CD14-positive monocyte (primary cell): ENCODE measurements at regions not wholly inside any gene's neighbourhood (a gene's known extent, or its start where the extent isn't known, plus 50 kb on each side); places are given as distances from the start of the nearest gene placed in this dataset.

Experiments
- DNase-seq, 3 donors: peaks; one replicate each; pipeline ENCODE4 v3.0.0-alpha.2; 2011 to 2022
- H2AFZ ChIP-seq: 2 replicates; pipeline ENCODE4 v1.6.0; 2012; ENCODE audit warnings: mild to moderate bottlenecking, low read depth, low read length, inconsistent platforms; ENCODE audit not compliant: insufficient read depth, poor library complexity, severe bottlenecking
- H3K27ac ChIP-seq, 2 donors: 1 replicate in 1 of 2; 2 replicates in 1 of 2; pipeline ENCODE4 v1.5.1; 2012 to 2013; ENCODE audit warnings: low read length in 2 of 2, control low read depth in 1 of 2, inconsistent platforms in 1 of 2, low read depth in 1 of 2, mild to moderate bottlenecking in 1 of 2
- H3K27me3 ChIP-seq, 2 donors: one replicate each; pipeline versions ENCODE4 v1.6.0 to v1.6.1; 2011 to 2013; ENCODE audit warnings: low read length in 2 of 2; ENCODE audit not compliant: control insufficient read depth in 2 of 2, insufficient read depth in 2 of 2
- H3K36me3 ChIP-seq, 2 donors: replicated peaks in 1 of 2; 1 replicate in 1 of 2; 2 replicates in 1 of 2; pipeline versions ENCODE4 v1.5.1 to v1.6.1; 2012 to 2013; ENCODE audit warnings: low read length in 2 of 2, control low read depth in 1 of 2, inconsistent platforms in 1 of 2, mild to moderate bottlenecking in 1 of 2; ENCODE audit not compliant: insufficient read depth in 2 of 2, control insufficient read depth in 1 of 2
- H3K4me1 ChIP-seq, 2 donors: 1 replicate in 1 of 2; 2 replicates in 1 of 2; pipeline versions ENCODE4 v1.5.1 to v1.6.1; 2012 to 2013; ENCODE audit warnings: low read length in 2 of 2, control low read depth in 1 of 2, inconsistent platforms in 1 of 2, mild to moderate bottlenecking in 1 of 2, moderate library complexity in 1 of 2; ENCODE audit not compliant: insufficient read depth in 2 of 2, control insufficient read depth in 1 of 2
- H3K4me2 ChIP-seq: replicated peaks from 2 replicates; pipeline ENCODE3; 2012; ENCODE audit warnings: low read length, moderate library complexity, mild to moderate bottlenecking; ENCODE audit not compliant: poor library complexity, severe bottlenecking; ENCODE audit errors: extremely low read depth
- H3K4me3 ChIP-seq, 3 experiments: fragments of 200-600 bp in 1 of 3; sonication (generic) in 1 of 3; replicated peaks in 1 of 3; 1 replicate in 2 of 3; 2 replicates in 1 of 3; pipeline ENCODE4 v1.5.1; 2011 to 2013; ENCODE audit warnings: low read length in 3 of 3, mild to moderate bottlenecking in 3 of 3, control low read depth in 2 of 3, low read depth in 2 of 3, inconsistent platforms in 1 of 3, moderate library complexity in 1 of 3
- H3K79me2 ChIP-seq: 2 replicates; pipeline ENCODE4 v1.6.0; 2012; ENCODE audit warnings: mild to moderate bottlenecking, control low read depth, inconsistent platforms, low read length, moderate library complexity; ENCODE audit not compliant: insufficient read depth
- H3K9ac ChIP-seq: 2 replicates; pipeline ENCODE4 v1.6.0; 2017; ENCODE audit warnings: low read length, mild to moderate bottlenecking; ENCODE audit not compliant: insufficient read depth, poor library complexity, severe bottlenecking
- H3K9me3 ChIP-seq, 2 donors: replicated peaks in 1 of 2; 1 replicate in 1 of 2; 2 replicates in 1 of 2; pipeline versions ENCODE4 v1.5.1 to v1.6.1; 2012 to 2013; ENCODE audit warnings: low read length in 2 of 2, control low read depth in 1 of 2; ENCODE audit not compliant: control insufficient read depth in 1 of 2, insufficient read depth in 1 of 2
- H4K20me1 ChIP-seq: 2 replicates; pipeline ENCODE4 v1.6.0; 2012; ENCODE audit warnings: mild to moderate bottlenecking, low read length, control low read depth, moderate library complexity; ENCODE audit not compliant: insufficient read depth
- H3K27ac Mint-ChIP-seq, 7 donors: one replicate each; pipeline ENCODE4 v1.8.0; 2020; ENCODE audit warnings: mild to moderate bottlenecking in 7 of 7, mixed read lengths in 7 of 7, moderate library complexity in 6 of 7, inconsistent platforms in 2 of 7
- H3K27me3 Mint-ChIP-seq, 3 donors: one replicate each; pipeline ENCODE4 v1.8.0; 2021 to 2022; ENCODE audit warnings: low read depth in 3 of 3, mild to moderate bottlenecking in 3 of 3, mixed read lengths in 3 of 3, moderate library complexity in 3 of 3, inconsistent platforms in 1 of 3
- H3K36me3 Mint-ChIP-seq, 2 donors: one replicate each; pipeline ENCODE4 v1.8.0; 2020; ENCODE audit warnings: mixed read lengths in 2 of 2, inconsistent platforms in 1 of 2, mild to moderate bottlenecking in 1 of 2
- H3K4me1 Mint-ChIP-seq: one replicate; pipeline ENCODE4 v1.8.0; 2020; ENCODE audit warnings: mild to moderate bottlenecking, mixed read lengths
- H3K4me3 Mint-ChIP-seq, 2 donors: one replicate each; pipeline ENCODE4 v1.8.0; 2020; ENCODE audit warnings: mild to moderate bottlenecking in 2 of 2, mixed read lengths in 2 of 2, moderate library complexity in 1 of 2
- H3K9me3 Mint-ChIP-seq, 7 donors: one replicate each; pipeline ENCODE4 v1.8.0; 2020 to 2022; ENCODE audit warnings: mixed read lengths in 7 of 7, mild to moderate bottlenecking in 6 of 7, moderate library complexity in 6 of 7, inconsistent platforms in 2 of 7
- CTCF ChIP-seq: fragments of 200-600 bp; IDR thresholded peaks from one replicate; pipeline ENCODE4 v1.8.0; 2022; ENCODE audit warnings: antibody characterized with exemption, mild to moderate bottlenecking
- WGBS: methylation state at CpG from one replicate; pipeline ENCODE4 v1.1.5; 2013; ENCODE audit warnings: missing lambda C conversion rate; ENCODE audit not compliant: insufficient coverage; 5-methylcytosine and 5-hydroxymethylcytosine counted together
- intact Hi-C, 2 donors: fragments of 100-400 bp; cut with micrococcal nuclease; formaldehyde crosslinking; loops; one replicate each; pipeline versions ENCODE4 v1.15.0 to v1.15.1; 2023

GRCh38 chr9:10910779-10911178 lies 298.0 kb upstream of the PTPRD start:
- TF ChIP-seq CTCF: no peak
- no peaks in the 10 kb centered on the region for H3K4me1 ChIP-seq
- no peak overlapping the region for H3K4me2 ChIP-seq
- no peaks in the 10 kb centered on the region for H4K20me1 ChIP-seq
- H3K27ac ChIP-seq: no peak overlapping the region
- no peak overlapping the region for H3K4me3 ChIP-seq
- no peak overlapping the region for H2AFZ ChIP-seq
- DNase-seq: no peak
- H3K9ac ChIP-seq: no peak overlapping the region
- peaks cover 4 to 21% of the 10 kb centered on the region in 2 donors for H3K9me3 ChIP-seq
- H3K36me3 ChIP-seq: no peaks in the 10 kb centered on the region
- no peaks in the 10 kb centered on the region for H3K79me2 ChIP-seq
- no peaks in the 10 kb centered on the region for H3K27me3 Mint-ChIP-seq
- intact Hi-C loops: no loop called here
- H3K27ac Mint-ChIP-seq: no peak overlapping the region
- WGBS: 95% methylated on average over 23 of the region's 25 CpGs
- H3K27me3 ChIP-seq: no peaks in the 10 kb centered on the region
- H3K4me1 Mint-ChIP-seq: no peaks in the 10 kb centered on the region
- no peak overlapping the region for H3K4me3 Mint-ChIP-seq
- peaks cover 0 to 23% (median 8%) of the 10 kb centered on the region in 7 donors for H3K9me3 Mint-ChIP-seq
- no peaks in the 10 kb centered on the region for H3K36me3 Mint-ChIP-seq

DNA sequence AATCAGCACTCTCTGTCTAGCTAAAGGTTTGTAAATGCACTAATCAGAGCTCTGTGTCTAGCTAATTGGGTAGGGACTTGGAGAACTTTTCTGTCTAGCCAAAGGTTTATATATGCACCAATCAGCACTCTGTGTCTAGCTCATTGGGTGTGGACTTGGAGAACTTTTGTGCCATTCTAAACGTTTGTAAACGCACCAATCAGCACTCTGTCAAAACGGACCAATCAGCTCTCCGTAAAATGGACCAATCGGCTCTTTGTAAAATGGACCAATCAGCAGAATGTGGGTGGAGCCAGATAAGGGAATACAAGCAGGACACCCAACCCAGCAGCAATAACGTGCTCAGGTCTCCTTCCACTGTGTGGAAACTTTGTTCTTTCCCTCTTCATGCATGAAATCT lies 298.6 kb upstream of the PTPRD start:
- WGBS: 96% methylated on average over 3 of the region's 6 CpGs
- no peaks in the 10 kb centered on the region for H3K4me1 ChIP-seq
- H3K27me3 ChIP-seq: no peaks in the 10 kb centered on the region
- no peaks in the 10 kb centered on the region for H4K20me1 ChIP-seq
- Mint-ChIP-seq H3K36me3 (no peaks in the 10 kb centered on the region), H3K27me3 (no peaks in the 10 kb centered on the region), H3K9me3 (peaks cover 0 to 23% (median 8%) of the 10 kb centered on the region in 7 donors), H3K4me1 (no peaks in the 10 kb centered on the region), H3K27ac (no peak overlapping the region), H3K4me3 (no peak overlapping the region)
- intact Hi-C loops: no loop called here
- no peak overlapping the region for H3K4me2 ChIP-seq
- peaks cover 4 to 21% of the 10 kb centered on the region in 2 donors for H3K9me3 ChIP-seq
- no peaks in the 10 kb centered on the region for H3K79me2 ChIP-seq
- no peak overlapping the region for H2AFZ ChIP-seq
- no peak for DNase-seq
- no peak overlapping the region for H3K9ac ChIP-seq
- H3K27ac ChIP-seq: no peak overlapping the region
- no peaks in the 10 kb centered on the region for H3K36me3 ChIP-seq
- H3K4me3 ChIP-seq: no peak overlapping the region
- no peak for TF ChIP-seq CTCF
